ENCODE measurements at regions not wholly inside any gene's neighbourhood (a gene's known extent, or its start where the extent isn't known, plus 50 kb on each side); places are given as distances from the start of the nearest gene placed in this dataset.
"Not testable (repeated sequence)": the region's sequence is repeated elsewhere in the genome, so short reads cannot be mapped to it uniquely, and the experiment has no call there.

DNA sequence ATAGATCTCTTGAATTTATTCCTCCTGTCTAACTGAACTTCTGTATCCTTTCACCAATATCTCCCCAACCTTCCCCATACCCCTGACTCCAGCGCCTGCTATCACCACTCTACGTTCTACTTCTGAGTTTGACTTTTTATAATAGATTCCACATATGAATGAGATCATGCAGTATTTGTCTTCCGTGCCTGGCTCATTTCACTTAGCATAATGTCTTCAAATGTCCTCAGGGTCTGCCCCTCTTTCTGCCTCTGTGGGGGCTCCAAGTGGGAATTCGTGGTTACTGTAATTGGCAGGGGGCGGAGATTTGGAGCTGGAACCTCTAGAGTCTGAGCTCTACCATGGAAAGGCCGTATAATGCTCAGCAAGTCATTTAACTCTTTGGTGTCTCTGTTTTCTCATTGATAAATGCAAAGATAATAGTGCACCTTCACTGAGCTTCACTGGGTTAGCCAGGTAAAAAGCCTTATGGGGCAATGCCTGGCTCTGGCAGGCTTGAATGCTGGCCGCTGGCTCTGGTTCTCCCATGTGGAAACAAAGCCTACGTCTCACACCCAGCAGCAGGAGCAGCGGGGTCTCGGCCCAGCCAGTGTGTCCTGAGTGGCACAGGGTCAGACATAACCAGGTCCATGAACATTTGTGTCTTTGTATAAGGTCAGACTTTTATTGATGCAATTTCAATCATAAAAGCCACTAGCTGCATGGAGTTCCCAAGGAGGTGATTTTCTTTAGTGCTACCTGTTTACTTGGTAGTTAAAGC, 259.1 kb upstream of the PLGLB1 start:
- not testable (repeated sequence) for TF ChIP-seq EP300, POLR2A (IDR thresholded peaks at IDR 0.05)
- TF ChIP-seq, protein P1, sequence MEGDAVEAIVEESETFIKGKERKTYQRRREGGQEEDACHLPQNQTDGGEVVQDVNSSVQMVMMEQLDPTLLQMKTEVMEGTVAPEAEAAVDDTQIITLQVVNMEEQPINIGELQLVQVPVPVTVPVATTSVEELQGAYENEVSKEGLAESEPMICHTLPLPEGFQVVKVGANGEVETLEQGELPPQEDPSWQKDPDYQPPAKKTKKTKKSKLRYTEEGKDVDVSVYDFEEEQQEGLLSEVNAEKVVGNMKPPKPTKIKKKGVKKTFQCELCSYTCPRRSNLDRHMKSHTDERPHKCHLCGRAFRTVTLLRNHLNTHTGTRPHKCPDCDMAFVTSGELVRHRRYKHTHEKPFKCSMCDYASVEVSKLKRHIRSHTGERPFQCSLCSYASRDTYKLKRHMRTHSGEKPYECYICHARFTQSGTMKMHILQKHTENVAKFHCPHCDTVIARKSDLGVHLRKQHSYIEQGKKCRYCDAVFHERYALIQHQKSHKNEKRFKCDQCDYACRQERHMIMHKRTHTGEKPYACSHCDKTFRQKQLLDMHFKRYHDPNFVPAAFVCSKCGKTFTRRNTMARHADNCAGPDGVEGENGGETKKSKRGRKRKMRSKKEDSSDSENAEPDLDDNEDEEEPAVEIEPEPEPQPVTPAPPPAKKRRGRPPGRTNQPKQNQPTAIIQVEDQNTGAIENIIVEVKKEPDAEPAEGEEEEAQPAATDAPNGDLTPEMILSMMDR (IDR thresholded peaks at IDR 0.05) = not testable (repeated sequence)
